Bronchial epithelial cell (primary cell): ENCODE measurements at regions not wholly inside any gene's neighbourhood (a gene's known extent, or its start where the extent isn't known, plus 50 kb on each side); places are given as distances from the start of the nearest gene placed in this dataset.
A peak's percentile ranks its signal among the peaks of the same experiment; 100 is the strongest.

Experiments
- DNase-seq: peaks from one replicate; pipeline ENCODE4 v3.0.0-alpha.2; 2010; ENCODE audit warnings: low read depth
- FAIRE-seq: peaks from 2 replicates; lab custom pipeline; 2011; peaks lifted over from hg19 to GRCh38; lab: Jason Lieb, UNC
- H3K27me3 ChIP-seq: 2 replicates; pipeline ENCODE4 v1.5.1; 2011; ENCODE audit warnings: low read length; ENCODE audit not compliant: control insufficient read depth, insufficient read depth
- H3K36me3 ChIP-seq: 2 replicates; pipeline ENCODE4 v1.5.1; 2011; ENCODE audit warnings: low read length; ENCODE audit not compliant: control insufficient read depth, insufficient read depth
- H3K4me3 ChIP-seq: 2 replicates; pipeline ENCODE4 v1.5.1; 2011; ENCODE audit warnings: mild to moderate bottlenecking, low read depth, low read length, control low read depth
- CTCF ChIP-seq: IDR thresholded peaks from 2 replicates; pipeline ENCODE4 v1.5.1; 2011; ENCODE audit warnings: mild to moderate bottlenecking, moderate library complexity, low read length, control low read depth, inconsistent platforms; ENCODE audit not compliant: insufficient read depth, severe bottlenecking

- FAIRE-seq: peak; percentile 50
- TF ChIP-seq CTCF: no peak
- no peaks in the 10 kb centered on the region for H3K36me3 ChIP-seq
- no peak for DNase-seq
- H3K27me3 ChIP-seq: no peaks in the 10 kb centered on the region
- H3K4me3 ChIP-seq: no peak overlapping the region
Measured at GRCh38 chr3:63151897-63152296, 126.2 kb upstream of the SYNPR start.

- FAIRE-seq (no peak), DNase-seq (no peak)
- no peaks in the 10 kb centered on the region for H3K36me3 ChIP-seq
- TF ChIP-seq CTCF: no peak
- no peak overlapping the region for H3K4me3 ChIP-seq
- H3K27me3 ChIP-seq: no peaks in the 10 kb centered on the region
Measured at GRCh38 chr3:63159764-63160163, 118.3 kb upstream of the SYNPR start.

- no peak overlapping the region for H3K4me3 ChIP-seq
- H3K27me3 ChIP-seq: no peaks in the 10 kb centered on the region
- DNase-seq: no peak
- no peak for TF ChIP-seq CTCF
- no peaks in the 10 kb centered on the region for H3K36me3 ChIP-seq
- FAIRE-seq: no peak
Measured at GRCh38 chr3:63167113-63167512, 111.0 kb upstream of the SYNPR start.

GRCh38 chr3:63168179-63168578, 109.9 kb upstream of the SYNPR start:
- no peak for TF ChIP-seq CTCF
- DNase-seq (peak; percentile 4), FAIRE-seq (no peak)
- Histone ChIP-seq H3K4me3 (no peak overlapping the region), H3K36me3 (no peaks in the 10 kb centered on the region), H3K27me3 (no peaks in the 10 kb centered on the region)

GRCh38 chr3:63179862-63180522, 98.1 kb upstream of the SYNPR start:
- no peak overlapping the region for H3K4me3 ChIP-seq
- DNase-seq (no peak), FAIRE-seq (no peak)
- H3K27me3 ChIP-seq: no peaks in the 10 kb centered on the region
- H3K36me3 ChIP-seq: no peaks in the 10 kb centered on the region
- TF ChIP-seq CTCF: no peak

- Histone ChIP-seq H3K36me3 (no peaks in the 10 kb centered on the region), H3K4me3 (no peak overlapping the region), H3K27me3 (no peaks in the 10 kb centered on the region)
- DNase-seq: no peak
- TF ChIP-seq CTCF: no peak
- no peak for FAIRE-seq
Measured at GRCh38 chr3:63192248-63192647, 85.9 kb upstream of the SYNPR start.
